ENCODE measurements at regions not wholly inside any gene's neighbourhood (a gene's known extent, or its start where the extent isn't known, plus 50 kb on each side); places are given as distances from the start of the nearest gene placed in this dataset.
A peak's percentile ranks its signal among the peaks of the same experiment; 100 is the strongest.

- no peak for DNase-seq
Observed at GRCh38 chr1:10848109-10848684, 51.8 kb upstream of the CASZ1 start.

DNA sequence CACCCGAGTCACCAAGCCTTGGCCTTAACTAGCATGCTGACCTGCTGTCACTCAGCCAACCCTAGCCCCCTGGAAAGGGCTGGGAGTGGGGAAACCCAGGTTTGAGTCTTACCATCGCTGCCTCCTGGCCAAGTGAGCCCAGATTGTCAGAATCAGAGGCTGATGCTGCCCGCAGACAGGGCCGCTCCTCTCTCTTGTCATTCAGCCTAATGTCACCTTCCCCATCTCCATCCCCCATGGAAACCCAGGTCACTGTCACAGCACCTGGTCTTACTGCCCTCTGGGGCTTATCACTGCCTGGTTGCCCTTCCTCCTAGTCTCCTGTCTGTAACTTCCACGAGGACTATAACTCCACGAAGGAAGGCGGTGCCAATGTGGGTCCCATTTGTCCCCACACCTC lies 53.6 kb upstream of the CASZ1 start:
- DNase-seq = no peak

- no peak for DNase-seq
Observed at GRCh38 chr1:10851024-10852013, 54.9 kb upstream of the CASZ1 start.

DNA sequence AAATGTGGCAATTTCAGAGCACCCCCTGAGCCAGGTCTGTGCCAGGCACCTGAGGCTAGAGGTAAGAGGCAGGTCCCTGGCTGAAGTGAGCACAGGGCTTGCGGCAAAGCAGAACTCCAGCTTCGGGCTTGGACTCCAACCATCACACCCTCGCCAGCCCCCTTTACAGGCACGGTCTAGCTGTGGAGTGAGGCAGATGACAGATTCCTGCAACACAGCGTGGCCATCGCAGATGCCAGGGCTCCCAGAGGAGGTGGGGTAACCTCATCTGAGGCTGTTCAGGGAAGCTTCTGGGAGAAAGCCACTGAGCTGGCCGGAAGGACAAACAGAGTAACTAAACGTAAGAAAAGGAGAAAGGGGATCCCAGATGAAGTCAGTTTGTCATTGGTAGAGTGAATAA lies 55.6 kb upstream of the CASZ1 start:
- no peak for DNase-seq

DNA sequence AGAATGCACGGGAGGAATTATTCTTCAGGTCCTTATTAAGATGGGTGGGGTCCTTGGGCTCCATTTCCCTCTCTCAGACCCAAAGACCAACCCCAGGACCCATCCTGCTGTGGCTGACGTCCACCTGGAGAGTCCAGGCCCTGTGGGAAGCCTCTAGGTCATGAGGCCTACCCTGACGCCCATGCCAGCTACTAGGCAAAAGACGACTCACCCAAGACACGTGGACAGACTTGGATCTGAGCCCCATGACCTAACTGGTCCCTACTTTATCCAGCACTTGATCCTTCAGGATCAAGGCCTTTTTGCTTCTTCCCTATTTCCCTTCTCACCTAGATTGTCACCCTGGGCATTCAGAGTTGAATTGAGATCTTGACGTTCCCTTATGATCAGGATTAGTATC lies 56.0 kb upstream of the CASZ1 start:
- DNase-seq = no peak

DNA sequence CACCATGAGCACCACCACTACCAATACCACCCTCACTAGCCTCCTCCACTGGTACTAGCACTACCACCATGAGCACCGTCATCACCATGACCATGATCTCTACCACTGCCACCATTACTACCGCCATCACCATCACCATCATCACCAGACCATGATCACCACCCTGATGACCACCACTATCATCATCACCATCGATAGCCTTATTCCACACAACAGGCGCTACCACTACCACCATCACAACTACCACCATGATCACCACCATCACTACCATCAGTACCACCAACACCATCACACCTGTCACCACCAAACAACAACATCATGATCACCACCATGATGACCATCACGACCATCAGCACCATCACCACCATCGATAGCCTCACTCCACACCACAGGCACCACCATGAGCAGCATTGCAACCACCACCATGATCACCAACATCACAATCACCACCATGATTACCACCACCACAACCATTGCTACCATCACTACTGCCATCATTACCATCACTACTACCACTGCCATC lies 56.6 kb upstream of the CASZ1 start:
- DNase-seq = no peak

- no peak for DNase-seq
Observed at GRCh38 chr1:10853701-10854100, 57.3 kb upstream of the CASZ1 start.

DNA sequence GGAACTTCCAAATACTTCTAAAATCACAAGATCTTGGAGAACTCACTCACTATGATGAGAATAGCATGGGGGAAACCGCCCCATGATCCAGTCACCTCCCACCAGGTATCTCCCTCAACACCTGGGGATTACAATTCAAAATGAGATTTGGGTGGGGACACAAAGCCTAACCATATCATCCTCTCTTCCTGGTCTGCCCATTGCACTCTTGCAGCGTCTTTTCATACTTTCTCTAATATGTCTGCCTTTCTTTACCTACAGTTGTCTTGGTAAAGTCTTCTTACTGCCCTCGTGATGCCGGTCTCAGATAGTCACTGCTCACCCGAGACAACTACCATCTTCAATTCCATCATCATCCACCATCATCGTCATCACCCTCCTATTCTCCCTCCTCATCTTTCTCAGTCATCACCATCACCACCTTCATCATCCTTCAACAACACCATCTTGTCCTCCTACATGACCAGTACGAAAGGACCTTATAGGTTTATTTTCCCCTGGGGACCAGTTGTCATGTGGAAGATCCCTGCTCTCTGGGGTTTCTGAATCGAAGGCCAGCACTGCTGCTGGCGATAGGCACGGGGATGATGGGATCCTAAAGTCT lies 58.5 kb upstream of the CASZ1 start:
- no peak for DNase-seq

- no peak for DNase-seq
Observed at GRCh38 chr1:10856176-10856683, 59.8 kb upstream of the CASZ1 start.

DNA sequence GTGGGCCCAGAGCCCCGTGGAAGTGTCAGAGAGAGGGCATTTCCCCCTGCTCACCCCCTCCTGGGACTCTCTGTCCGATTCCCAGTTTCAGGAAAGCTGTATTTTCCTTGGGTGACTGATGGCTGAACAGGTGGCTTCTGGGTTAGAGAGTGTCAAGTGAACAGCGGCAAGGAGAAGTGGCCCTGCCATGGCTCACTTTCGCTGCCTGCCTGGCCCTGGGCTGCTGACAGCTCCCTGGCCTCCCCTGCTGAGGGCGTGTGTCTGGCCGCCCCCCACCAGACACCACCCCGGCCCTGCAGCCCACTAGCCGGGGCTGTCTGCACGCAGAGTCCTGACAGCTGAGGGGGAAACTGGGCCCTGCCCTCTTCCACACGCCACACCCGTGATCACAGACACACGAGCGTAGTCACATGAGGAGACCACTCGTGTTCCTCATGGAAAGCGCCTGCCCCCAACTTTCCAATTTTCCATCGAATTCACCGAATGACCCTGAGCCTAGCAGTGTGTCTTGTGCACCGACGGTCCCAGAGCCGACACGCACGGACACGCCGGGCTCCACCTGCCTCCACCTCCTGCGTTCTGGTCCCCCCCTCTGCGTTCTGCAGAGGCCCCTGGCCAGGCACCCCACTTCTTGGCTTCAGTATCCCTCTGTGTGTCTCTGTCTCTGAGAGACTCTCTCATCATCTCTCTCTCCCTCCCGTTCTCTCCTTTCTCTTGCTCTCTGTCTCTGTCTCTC lies 60.6 kb upstream of the CASZ1 start:
- no peak for DNase-seq

DNA sequence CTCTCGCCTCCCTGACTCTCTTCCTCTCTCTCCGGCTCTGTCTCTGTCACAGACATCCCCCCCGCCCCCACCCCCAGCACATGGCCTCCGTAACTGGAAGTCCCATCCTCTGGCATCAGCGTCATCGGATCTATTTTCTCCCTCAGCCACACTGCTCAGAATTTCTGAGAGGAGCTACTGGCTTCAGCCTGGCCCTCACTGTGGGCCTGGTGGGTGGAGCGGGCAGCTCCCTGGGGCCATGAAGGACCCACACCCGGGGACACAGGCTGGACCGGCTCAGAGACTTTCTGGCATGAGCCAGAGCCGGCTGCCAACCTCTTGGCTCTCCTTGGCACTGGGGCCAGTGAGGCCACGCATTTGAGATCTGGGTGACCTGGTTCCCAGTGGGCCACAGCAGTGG lies 61.2 kb upstream of the CASZ1 start:
- DNase-seq = no peak

DNA sequence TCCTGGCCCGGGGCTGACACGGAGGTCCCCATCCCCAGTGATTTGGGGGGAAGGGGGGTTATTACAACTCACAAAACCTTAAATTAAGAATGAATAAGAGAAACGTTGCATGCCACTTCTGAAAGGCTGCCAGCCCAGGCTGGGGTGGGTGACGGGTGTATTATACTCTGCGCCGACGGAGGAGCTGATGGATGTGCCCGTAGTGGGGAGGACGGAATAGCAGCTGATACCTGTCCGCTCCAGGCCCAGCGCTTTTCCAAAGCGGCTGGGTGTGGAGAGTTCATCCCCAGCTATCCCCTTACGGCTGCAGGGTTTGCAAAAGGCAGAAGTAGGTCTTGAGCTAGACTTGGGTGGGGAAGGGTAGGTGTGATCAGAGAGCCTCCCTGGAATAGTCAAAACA lies 63.8 kb upstream of the CASZ1 start:
- DNase-seq = no peak

DNA sequence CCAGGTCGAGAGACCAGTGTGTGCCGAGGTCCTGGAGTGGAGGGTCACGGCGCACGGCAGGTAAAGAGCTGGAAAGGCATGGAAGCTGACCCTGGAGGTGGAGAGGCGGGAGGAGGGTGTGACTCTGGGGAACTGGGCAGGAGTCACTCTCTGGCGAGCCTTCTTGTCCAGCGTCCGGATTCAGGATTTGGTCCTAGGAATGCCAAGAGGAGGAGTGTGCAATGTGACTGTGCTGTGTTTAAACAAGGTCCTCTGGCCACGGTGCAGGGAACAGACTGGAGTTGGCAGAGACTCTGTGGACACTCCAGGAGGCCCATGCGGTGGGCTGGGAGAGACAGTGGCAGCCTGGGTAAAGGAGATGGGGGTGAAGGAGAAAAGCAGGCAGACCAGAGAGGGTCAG lies 64.2 kb upstream of the CASZ1 start:
- no peak for DNase-seq

DNA sequence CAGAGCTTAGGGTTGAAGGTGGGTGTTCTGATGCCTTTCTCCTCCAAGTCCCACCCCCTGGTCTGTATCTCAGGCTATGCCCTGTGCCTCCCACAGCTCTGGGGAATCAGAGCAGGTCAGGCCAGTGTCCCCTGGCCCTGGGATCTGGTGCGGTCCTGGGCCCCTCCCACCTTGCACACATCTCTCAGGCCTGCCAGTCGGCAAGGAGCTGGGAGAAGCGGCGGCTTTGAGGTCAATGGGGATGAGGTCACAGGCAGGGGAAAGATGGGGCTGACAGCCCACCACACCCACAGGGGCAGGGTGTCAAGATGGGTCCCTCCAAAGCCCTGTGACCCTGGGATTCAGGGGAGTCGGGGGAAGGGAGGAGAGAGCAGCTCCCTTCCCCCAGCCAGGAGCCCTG lies 65.4 kb upstream of the CASZ1 start:
- DNase-seq = no peak

DNA sequence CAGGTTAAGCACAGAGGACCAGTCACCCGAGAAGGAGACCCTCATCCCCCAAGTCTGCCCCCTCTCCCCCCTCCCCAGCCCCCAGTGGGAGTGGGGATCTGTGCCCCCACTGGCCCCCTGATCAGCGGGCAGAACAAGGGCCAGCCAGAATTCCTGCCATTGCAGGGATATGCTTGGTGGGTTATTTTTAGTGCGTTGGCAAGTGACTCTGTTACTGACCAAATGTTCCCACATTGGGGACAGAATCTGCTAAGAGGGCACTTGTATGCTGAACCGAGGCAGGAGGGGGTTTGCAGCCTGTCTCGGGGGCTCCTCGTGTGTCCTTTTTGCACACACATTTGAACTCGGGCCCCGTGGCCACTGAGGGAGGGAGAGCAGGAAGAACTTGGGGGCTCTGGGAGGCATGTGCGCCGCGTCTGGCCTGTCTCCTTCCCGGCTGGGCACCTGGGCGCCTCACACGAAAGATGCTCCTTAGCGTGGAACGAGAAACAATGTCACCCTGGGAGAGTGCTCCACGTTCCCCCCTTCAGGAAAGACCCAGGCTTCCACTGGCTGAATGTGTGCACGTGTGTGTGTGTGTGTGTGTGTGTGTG lies 66.4 kb upstream of the CASZ1 start:
- no peak for DNase-seq

DNA sequence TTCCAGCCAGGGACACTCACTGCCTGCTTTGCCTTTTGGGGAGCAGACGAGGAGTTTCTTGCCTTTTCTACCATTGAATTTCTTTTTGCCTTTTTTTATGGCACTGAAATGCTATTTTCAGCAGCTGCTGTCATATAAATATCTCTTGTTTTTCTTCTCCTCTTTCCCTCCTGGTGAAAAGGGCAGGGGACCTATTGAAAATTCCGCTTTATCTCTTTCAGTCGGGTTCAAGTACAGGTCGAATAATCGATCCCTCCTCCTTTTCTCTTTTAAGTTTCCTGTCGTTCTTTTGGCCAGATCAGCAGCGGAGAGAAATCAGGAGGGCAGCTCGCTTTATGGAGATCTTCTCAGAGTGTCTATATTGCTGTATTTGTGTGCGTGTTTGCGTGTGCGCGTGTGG lies 67.4 kb upstream of the CASZ1 start:
- DNase-seq = no peak

DNA sequence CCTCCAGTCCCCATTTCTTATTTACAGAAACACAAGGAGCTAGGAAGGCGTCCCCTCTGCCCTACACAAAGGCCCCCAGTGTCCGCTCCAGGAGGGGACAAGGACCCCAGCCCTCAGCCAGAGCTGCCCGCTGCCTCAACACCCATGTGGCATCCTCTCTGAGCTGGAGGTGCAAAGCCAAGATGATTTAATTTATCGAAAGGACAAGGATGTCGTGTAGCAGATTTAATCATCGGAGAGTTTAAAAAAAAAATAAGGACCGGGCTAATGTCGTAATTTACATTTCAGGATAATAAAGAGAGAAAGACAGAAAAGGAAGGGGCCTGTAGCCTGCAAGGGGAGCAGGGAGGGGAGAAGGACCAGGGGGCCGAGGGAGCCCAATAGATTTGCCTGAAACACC lies 68.3 kb upstream of the CASZ1 start:
- no peak for DNase-seq

GRCh38 chr1:10865518-10866320 lies 69.3 kb upstream of the CASZ1 start:
- no peak for DNase-seq

DNA sequence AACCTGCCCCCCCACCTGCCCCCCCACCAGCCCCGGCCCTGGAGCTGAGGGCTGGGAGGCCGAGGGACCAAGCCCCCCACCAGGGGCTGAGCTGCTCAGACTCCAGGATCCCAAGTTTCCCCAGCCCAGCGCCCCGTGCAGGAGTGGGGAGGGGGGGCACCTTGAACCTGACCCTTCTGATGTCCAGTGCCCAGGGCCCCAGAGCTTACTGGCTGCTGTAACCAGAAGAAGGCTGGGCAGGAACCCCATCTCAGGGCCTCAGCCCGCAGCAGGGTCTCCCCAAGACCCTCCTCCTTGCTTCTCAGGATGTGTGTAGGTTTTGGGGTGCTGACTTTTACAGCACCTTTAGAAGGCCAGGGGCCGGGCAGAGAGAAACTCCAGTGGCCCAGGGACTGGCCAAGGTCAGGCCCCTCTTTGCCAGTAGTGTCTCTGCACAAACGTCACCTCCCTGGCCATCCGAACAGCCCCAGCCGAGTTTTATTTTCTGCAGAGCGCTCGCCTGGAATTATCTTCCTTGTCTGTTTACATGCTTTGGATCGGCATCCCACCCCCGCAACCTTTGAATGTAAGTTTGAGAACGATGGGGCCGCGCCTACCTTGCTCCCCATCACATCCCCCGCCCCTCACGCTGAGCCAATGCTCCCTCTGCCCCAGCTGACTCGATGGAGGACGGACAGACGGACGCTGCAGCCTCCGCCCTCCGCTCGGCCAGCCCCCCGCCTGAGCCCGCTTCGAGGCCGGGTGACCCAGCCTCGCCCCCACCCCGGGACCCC lies 70.1 kb upstream of the CASZ1 start:
- DNase-seq = peak; percentile 17

DNA sequence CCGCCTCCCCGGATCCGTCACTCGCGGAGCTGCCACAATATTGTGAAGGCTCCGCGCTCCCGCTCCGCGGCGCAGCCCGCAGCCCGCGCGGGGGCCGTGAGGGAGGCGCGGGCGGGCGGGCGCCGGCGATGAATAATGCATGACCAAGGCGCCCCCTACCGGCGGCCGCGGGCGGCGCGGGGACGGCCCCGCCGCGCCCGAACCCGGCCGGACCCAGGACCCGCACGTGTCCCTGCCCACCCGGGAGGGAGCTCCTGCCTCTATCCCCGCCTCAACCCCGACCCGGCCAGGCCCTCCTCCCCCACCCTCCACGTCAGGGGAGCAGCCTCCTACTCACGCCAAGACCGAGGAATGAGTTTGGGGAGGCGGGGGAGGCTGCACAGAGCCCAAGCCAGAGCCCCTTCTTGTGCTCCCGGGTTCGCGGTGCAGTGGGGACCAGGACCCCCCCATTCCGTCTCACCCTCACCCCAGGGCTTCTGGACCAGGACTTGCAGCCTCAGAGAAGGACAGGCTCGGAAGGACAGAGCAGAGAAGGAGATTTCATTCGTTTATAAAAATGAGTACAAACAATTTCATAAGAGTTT lies 70.8 kb upstream of the CASZ1 start:
- DNase-seq = peak; percentile 57

All from activated gamma-delta T cell treated with Interleukin-2 at 50 U/mL for 16 hours (primary cell).